GM18499 (cell line): ENCODE measurements at regions not wholly inside any gene's neighbourhood (a gene's known extent, or its start where the extent isn't known, plus 50 kb on each side); places are given as distances from the start of the nearest gene placed in this dataset.
A peak's percentile ranks its signal among the peaks of the same experiment; 100 is the strongest.
"Not testable (repeated sequence)": the region's sequence is repeated elsewhere in the genome, so short reads cannot be mapped to it uniquely, and the experiment has no call there.

ENCODE experiments used
- ATAC-seq: cut with Tn5 transposase; IDR thresholded peaks from one replicate; pipeline ENCODE4 v1.9.1; 2021; ENCODE audit warnings: moderate number of reproducible peaks; ENCODE audit not compliant: insufficient read depth, unreplicated experiment

DNA sequence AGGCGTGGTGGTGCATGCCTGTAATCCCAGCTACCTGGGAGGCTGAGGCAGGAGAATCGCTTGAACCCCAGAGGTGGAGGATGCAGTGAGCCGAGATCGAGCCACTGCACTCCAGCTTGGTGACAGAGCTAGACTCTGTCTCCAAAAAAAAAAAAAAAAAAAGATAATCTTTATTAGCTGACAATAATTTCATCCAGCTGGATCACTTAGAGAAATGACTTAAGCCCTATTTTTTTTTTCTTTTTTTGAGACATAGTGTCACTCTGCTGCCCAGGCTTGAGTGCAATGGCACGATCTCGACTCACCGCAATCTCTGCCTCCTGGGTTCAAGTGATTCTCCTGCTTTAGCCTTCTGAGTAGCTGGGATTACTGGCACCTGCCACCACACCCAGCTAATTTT, 51.6 kb upstream of the MAP4K4 start:
- ATAC-seq = not testable (repeated sequence)

DNA sequence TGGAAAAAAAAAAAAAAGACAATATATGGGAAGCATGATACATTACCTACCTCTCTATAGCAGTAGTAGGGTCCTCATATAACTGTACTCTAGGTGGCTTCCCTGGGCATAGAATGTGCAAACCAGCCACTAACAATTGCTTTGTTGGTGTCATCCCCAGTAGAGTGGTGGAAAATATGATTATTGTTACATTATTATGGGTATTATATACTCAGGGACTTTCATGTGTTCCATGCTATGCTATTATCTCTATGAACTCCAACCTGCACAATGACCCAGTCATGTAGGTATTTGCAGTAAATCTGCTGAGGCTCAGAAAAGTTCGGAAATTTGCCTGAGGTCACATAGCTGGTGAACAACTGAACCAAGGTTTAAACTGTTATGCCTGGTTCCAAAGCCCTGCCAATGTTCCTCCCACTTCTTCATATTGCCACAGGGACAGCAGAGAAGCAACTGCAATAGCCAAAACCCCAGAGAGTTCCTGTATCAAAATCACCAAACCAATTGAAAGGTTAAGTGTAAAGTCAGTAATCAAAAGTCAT, 52.6 kb upstream of the MAP4K4 start:
- ATAC-seq = no peak

DNA sequence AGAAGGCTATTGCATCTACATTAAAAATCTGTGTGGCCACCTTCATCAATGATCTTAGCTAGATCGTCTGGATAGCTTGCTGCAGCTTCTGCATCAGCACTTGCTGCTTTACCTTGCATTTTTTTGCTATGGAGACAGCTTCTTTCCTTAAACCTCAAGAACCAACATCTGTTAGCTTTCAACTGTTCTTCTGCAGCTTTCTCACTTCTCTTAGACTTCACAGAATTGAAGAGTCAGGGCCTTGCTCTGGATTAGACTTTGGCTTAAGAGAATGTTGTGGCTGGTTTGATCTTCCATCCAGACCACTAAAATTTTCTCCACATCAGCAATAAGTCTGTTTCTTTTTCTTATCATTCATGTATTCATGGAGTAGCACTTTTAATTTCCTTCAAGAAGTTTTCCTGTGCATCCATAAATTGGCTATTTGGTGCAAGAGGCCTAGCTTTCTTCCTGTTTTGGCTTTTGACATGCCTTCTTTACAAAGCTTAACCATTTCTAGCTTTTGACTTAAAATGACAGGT, 54.4 kb upstream of the MAP4K4 start:
- ATAC-seq = no peak

DNA sequence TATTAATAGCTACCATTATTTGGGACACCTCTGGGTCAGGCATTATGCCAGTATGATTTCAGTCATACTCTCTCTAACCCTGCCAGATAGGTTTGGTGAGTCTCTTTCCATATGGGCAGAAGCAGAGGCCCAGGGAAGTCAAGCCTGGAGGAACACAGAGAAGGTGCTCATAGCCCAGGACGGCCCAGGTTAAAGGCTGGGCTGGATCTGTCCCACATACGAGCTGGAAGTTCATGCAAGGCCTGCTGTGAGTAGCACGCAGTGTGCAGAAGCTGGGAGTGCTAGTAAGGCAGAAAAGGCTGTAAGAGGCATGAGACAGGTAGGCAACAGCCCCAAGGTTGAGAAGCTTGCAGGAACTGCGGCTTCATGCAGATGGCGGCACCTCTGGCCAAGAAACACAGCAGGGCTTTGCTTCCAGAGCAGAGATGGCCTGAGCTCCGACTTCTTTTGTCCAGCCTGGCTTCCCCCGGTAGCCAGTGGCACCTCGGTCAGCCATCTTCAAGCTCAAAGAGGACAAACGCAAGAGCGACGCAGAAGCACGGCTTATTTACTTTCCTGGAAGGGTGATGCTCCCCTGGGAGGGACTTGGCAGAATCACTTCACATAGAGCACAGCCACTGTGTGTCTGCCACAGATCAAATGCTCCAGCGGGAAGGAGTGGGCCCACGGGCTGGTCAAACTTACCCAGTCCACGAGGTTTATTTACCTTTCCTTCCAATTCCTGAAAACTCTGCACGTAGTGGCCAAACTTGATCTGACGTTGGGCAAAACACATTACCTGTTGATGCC, 58.5 kb upstream of the MAP4K4 start:
- ATAC-seq = no peak

DNA sequence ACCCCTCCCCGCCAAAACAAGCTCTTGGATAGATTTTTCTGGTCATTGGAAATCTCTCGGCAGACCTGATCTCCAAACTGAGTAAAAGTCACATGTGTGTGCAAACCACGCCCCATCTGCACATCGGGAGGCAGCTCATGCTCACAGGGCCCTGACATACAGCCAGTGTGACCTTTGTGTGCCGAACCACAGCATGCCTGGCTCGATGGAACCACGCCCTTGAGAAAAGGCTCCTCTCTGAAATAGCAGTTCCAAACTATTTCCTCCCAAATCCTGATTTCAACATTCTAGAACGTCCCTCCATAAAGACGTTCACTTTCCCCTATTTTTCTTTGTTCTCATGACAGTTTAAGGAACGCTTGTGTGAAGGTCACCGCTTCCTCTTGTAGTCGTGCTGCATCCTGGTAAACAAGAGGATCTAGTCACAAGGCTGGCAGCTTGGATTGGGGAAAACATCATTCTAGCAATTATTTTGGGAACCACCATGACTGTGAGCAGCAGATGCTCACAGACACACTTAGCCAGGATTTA, 59.3 kb upstream of the MAP4K4 start:
- ATAC-seq = no peak

DNA sequence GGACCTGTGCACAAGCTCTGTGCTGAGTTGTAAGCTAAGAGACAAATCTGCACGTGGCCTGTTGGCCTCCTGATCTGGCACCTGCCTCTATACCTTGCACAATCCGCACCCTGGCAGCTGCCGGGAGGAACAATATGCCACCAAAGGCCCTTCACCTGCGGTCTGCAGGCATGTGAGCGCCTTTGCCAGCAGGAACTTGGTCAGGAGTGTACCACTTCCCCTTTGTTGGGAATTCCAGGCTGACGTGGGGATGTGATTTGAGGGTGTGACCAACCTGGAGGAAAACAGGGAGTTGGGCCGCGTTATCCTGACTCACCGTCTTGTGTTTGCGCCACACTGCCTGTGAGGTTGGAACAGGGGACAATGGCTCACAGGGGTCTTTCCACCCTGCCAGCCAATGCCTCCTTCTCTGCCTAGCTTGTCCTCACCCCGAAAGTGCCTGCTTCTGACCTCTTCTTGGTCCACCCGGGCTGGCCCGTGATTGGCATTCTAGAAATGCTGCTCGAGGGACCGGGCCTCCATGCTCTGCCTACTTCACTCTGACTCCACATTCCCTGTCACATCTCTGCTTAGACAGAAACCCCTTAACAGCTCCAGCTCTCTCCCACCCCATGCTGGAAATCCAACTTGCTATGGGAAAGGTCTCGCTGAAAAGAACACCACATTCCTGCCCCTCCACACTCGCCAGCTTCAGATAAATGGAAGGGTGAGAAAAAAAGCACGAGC, 67.1 kb upstream of the MAP4K4 start:
- ATAC-seq = no peak

DNA sequence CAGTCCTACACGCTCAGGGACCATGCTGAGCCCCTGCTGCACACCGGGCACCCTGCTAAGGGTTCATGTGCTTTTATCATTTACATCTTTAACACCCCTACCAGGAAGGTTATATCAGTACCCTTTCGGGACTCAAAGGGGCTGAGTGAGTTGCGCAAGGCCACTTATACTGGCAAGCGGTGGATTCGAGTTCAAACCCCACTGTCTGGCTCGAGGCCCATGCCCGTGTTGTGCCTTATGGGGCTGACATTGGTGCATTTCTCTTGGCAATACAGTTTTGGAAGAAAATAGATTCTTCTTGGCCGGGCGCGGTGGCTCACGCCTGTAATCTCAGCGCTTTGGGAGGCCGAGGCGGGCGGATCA, 69.5 kb upstream of the MAP4K4 start:
- ATAC-seq = no peak

DNA sequence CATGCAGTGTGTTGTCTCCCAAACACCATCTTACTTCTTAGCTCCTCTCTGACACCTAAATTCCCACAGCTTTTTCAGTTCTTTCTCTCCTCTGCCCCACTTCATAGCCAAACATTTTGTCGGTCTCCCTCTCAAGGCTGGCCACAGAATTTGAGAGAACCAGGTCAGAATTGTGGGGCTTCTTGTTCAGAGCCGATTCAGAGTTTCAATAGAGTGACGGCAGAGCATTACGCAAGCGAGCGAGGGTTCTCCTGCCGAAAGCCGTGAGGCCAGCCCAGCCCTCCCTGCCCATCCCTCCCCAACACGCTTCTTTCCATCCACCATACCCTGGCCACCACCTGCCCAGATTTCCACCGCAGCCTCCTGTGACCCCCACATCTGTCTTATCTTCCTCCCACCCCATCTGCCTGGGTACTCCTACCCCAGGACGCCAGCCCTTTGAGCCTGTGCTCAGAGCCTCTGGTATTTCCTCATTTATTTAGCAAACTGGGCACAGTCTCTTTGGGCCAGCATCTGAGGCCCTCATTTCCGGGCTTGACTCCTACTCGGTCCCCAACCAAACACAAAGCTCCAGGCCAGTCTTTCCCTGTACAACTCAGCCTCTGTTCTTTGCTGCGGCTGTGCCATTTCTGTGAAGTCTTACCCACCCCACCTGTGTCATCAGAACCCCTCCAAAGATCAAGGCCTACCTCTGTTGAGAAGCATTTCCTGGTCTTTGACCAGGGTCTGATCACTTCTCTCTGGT, 70.0 kb upstream of the MAP4K4 start:
- no peak for ATAC-seq

DNA sequence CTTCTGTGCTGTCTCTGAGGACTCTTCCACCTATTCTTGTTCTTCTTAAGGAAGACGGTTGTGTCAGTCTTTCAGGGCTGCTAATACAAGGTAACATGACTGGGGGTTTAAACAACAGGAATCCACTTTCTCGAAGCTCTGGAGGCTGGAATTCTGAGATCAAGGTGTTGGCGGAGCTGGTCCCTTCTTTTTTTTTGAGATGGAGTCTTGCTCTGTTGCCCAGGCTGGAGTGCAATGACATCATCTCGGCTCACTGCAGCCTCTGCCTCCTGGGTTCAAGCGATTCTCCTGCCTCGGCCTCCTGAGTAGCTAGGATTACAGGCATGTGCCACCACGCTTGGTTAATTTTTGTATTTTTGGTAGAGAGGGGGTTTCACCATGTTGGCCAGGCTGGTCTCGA, 71.7 kb upstream of the MAP4K4 start:
- not testable (repeated sequence) for ATAC-seq

DNA sequence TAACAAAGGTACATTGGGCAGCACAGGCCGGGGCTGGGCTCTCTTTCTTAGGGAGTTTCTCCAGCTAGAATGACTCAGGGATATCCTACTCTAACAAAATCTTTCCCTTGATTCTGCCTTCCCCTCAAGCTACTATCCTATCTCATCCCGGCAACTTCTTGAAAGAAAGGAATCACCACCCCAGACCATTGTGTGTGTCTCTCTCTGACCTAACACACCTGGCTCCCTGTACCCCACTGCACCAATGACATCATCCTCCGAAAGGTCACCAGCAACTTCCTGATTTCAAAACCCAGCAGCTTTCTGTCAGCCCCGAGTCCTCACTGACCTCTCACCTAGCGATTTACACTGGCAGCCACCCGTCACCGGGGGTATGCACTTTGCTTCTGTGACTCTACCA, 72.1 kb upstream of the MAP4K4 start:
- ATAC-seq = no peak

DNA sequence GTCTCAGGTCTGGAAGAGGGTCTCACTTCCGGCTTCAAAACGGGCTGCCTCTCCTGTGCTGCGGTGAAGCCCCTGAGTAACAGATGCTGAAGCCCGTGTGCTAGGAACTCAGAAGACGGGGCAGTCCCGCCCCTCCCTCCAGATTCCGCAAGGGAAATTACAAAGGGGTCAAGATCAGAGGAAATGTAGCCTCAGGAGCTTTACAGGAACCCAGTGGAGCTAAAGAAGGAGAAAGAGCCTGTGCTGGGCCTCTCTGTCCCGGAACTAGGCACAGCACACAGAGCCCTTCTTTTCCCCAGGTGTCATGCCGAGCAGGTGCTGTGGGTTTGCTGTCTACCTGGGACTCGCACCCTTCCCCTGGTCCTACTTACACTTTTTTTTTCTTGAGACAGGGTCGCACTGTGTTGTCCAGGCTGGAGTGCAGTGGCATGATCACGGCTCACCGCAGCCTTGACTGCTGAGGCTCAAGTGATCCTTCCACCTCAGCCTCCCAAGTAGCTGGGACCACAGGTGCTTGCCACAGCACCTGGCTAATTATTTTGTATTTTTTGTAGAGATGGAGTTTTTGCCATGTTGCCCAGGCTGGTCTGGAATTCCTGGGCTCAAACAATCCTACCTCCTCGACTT, 72.7 kb upstream of the MAP4K4 start:
- no peak for ATAC-seq

DNA sequence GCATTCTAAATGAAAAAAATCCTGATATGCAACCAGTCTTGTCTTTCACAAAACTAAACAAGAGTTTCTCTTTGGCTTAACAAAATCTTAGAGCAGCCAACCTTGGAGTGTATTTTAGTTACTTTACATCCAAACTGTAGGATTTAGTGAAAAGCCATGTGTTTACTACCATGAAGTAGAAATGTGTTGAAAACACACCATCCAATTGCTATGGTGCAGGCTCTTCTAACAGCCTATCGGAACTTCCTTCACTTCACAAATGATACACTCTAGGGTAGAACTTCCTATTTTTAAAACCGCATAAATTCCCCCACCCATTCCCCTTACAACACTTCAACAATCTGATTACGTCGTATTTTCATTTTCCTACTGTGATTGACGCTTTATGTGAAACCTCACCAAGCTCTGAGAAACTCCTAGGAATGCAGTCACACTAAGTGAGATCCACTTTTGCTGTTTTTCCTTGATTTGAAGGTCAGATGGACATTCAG, 74.4 kb upstream of the MAP4K4 start:
- peak; percentile 59 for ATAC-seq

DNA sequence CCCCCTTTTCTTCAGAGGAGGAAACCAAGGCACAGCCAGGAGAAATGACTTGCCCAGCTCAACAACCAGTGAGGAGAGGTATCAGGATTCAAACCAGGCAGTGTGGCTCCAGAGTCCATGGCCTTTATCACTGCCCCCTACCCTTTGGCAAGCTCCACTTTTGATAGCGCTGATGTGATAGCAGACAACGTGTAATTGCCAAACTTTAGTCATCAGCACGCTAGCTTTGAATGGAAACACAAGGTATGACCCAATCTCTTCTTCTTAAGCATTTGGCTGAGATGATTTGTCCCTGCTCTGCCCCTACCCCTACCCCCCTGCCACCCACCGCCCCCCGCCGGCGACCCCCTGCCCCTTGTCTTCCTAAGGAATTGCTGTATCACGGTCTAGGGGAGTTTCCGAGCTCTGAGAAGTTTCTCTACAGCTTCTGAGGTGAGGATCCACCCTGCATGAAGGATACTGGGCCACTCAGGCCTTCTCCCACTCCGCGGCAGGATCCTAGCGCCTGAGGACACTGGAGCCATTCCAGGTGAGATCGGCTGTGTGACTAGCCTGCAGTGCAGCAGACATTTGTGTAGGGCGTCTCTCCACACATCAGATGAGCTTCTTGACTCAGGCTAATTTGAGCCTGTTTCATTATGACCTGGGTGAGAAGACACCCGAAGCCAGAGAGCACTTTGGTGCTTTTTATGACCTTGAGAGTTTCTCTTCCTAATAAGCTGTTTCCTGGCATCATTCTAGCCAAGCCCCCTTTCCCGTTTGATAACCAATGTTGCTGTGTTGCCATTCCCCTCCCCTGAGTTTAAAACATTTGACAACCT, 75.1 kb upstream of the MAP4K4 start:
- ATAC-seq = peak; percentile 77

DNA sequence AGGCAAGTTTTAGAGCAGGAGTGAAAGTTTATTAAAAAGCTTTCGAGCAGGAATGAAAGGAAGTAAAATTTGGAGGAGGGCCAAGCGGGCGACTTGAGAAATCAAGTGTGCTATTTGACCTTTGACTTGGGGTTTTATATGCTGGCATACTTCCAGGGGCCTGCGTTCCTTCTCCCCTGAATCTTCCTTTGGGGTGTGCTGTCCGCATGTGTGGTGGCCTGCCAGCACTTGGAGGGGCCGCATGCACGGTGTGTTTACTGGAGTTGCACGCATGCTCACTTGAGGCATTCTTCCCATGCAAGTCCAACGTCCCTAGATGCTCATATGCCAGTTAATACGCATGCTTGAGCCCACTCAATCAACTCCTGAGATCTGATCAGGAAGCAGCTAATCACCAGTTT, 78.3 kb upstream of the MAP4K4 start:
- no peak for ATAC-seq

DNA sequence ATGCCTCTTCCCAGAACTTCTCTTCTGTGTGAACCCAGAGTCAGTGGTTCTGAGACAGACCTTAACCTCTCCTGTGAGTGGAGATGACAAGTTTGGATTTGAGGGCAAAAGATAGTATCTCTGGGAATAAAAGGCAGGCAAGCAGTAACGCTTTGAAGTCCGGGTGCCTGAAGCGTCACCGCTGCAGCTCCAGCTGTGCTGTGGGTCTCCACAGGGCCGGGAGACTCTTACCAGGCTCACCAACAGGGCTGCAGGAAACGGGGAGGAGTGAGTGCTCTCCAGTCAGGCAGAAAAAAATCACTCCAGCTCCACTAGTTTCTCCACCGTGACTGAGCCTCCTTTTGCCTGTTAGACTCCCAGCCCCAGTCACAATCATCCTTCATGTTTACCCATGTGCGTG, 79.7 kb upstream of the MAP4K4 start:
- no peak for ATAC-seq

DNA sequence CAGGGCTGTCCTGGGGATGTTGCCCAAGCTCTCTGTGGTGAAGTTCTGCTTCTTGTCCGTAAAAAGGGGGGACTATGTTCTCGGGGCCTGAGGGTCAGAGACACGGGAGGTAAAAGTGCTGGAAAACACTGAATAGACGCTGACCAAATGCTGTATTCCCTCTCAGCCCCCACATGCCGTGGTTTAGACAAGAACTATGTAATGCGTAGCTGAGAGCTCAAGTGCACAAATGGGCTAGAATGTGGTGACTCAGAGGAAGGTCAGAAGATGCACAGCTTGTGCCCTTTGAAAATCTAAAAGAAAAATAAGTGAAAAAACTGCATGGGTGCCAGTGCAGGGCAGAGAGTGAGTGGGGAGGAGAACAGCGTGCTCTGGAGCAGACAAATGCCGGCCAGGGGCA, 80.3 kb upstream of the MAP4K4 start:
- no peak for ATAC-seq

DNA sequence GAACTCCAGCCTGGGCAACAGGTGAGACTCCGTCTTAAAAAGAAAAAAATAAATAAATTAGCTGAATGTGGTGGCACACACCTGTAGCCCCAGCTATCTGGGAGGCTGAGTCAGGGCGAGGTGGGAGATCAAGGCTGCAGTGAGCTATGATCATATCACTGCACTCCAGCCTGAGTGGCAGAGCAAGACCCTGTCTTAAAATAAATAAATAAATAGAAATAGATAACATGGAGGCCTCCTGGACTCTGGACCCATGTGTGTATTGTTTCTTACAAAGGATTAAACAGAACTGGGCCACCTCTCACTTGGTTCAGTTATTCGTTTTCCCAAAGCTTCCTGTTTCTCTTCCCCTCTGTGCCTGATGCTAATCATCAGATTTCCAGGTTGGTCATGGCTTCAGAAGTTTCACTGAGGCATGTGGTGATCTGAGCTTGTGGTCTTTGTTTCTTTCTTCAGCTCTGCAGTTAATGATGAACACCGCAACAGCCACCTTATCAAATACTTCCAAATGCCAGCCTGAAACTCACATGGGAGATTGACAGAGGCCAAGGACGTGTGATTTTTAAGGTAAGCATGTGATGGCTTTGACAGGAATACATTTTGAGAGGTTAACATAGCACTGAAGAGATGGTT, 83.3 kb upstream of the MAP4K4 start:
- ATAC-seq = no peak

DNA sequence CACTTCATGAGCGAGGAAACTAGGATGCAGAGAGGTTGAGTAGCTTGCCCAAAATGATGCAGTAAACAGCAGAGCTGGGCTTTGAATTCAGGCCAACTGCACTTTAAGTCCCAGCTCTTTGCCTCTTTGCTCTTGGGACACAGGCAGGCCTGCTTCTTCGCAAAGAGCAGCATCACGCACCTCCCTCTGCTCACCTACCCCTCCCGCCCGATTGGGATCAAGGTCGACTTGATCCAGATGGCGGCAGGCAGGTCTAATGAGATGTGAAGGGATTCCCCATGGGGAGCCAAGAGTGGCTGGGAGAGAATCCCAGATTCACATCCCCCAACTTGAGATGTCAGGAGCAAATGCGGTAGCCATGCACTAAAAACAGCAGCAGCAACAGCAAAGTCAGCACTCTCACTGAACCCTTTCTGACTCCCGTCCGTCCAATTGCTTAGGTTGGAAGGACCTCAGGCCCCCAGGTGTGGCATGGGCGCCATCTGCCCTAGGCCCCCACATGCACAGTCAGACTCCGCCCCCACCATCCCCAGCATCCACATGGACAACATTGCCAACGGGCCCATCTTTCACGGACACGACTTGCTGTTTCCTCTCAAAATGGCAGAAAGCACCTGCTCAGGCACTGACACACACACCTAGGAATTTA, 84.3 kb upstream of the MAP4K4 start:
- ATAC-seq = no peak
